ENCODE measurements at regions not wholly inside any gene's neighbourhood (a gene's known extent, or its start where the extent isn't known, plus 50 kb on each side); places are given as distances from the start of the nearest gene placed in this dataset.

- in situ Hi-C loops (cut with MboI; ENCODE audit: low pct_unique_long_range_greater_than_20kb, low sequenced_read_pairs, unreplicated experiment) = no loop called here
- TF ChIP-seq CTCF (IDR thresholded peaks at IDR 0.05; ENCODE audit: extremely low read depth, insufficient read depth, missing control alignments) = no peak
- no peak for DNase-seq (ENCODE audit: low spot score)
Observed at GRCh38 chr6:170035044-170035443, 255.8 kb downstream of the DLL1 start.

GRCh38 chr6:170034294-170034693 is 256.6 kb downstream of the DLL1 start:
- no peak for DNase-seq (ENCODE audit: low spot score)
- TF ChIP-seq CTCF (IDR thresholded peaks at IDR 0.05; ENCODE audit: extremely low read depth, insufficient read depth, missing control alignments) = no peak
- in situ Hi-C loops (cut with MboI; ENCODE audit: low pct_unique_long_range_greater_than_20kb, low sequenced_read_pairs, unreplicated experiment) = no loop called here

- in situ Hi-C loops (cut with MboI; ENCODE audit: low pct_unique_long_range_greater_than_20kb, low sequenced_read_pairs, unreplicated experiment) = no loop called here
- no peak for DNase-seq (ENCODE audit: low spot score)
- TF ChIP-seq CTCF (IDR thresholded peaks at IDR 0.05; ENCODE audit: extremely low read depth, insufficient read depth, missing control alignments) = no peak
Observed at GRCh38 chr6:170033666-170034065, 257.2 kb downstream of the DLL1 start.

GRCh38 chr6:170032706-170033309 is 258.1 kb downstream of the DLL1 start:
- in situ Hi-C loops (cut with MboI; ENCODE audit: low pct_unique_long_range_greater_than_20kb, low sequenced_read_pairs, unreplicated experiment) = no loop called here

GRCh38 chr6:170032197-170032596 is 258.7 kb downstream of the DLL1 start:
- no peak for DNase-seq (ENCODE audit: low spot score)
- in situ Hi-C loops (cut with MboI; ENCODE audit: low pct_unique_long_range_greater_than_20kb, low sequenced_read_pairs, unreplicated experiment) = no loop called here
- TF ChIP-seq CTCF (IDR thresholded peaks at IDR 0.05; ENCODE audit: extremely low read depth, insufficient read depth, missing control alignments) = no peak

More at GRCh38 chr6:170032706-170033309, 258.1 kb downstream of the DLL1 start:
- TF ChIP-seq CTCF (IDR thresholded peaks at IDR 0.05; ENCODE audit: extremely low read depth, insufficient read depth, missing control alignments) = no peak
- DNase-seq (ENCODE audit: low spot score) = no peak

- in situ Hi-C loops (cut with MboI; ENCODE audit: low pct_unique_long_range_greater_than_20kb, low sequenced_read_pairs, unreplicated experiment) = no loop called here
- no peak for DNase-seq (ENCODE audit: low spot score)
- no peak for TF ChIP-seq CTCF (IDR thresholded peaks at IDR 0.05; ENCODE audit: extremely low read depth, insufficient read depth, missing control alignments)
Observed at GRCh38 chr6:170031684-170032121, 259.2 kb downstream of the DLL1 start.

Measured in GM13977 (cell line).